Glutamatergic neuron (in vitro differentiated cells): ENCODE measurements at regions not wholly inside any gene's neighbourhood (a gene's known extent, or its start where the extent isn't known, plus 50 kb on each side); places are given as distances from the start of the nearest gene placed in this dataset.

Source experiments
- DNase-seq: peaks from one replicate; pipeline ENCODE4 v3.0.0; 2022
- H3K27ac Mint-ChIP-seq: one replicate; pipeline ENCODE4 v1.8.0; 2020; ENCODE audit warnings: mild to moderate bottlenecking, mixed read lengths, inconsistent platforms; ENCODE audit not compliant: unreplicated experiment
- H3K27me3 Mint-ChIP-seq: one replicate; pipeline ENCODE4 v1.8.0; 2020; ENCODE audit warnings: mild to moderate bottlenecking, moderate library complexity, mixed read lengths, inconsistent platforms; ENCODE audit not compliant: unreplicated experiment
- H3K36me3 Mint-ChIP-seq: one replicate; pipeline ENCODE4 v1.8.0; 2020; ENCODE audit warnings: mild to moderate bottlenecking, mixed read lengths, inconsistent platforms; ENCODE audit not compliant: unreplicated experiment
- H3K4me1 Mint-ChIP-seq: one replicate; pipeline ENCODE4 v1.8.0; 2020; ENCODE audit warnings: mild to moderate bottlenecking, low read depth, mixed read lengths, inconsistent platforms; ENCODE audit not compliant: unreplicated experiment
- H3K4me3 Mint-ChIP-seq: one replicate; pipeline ENCODE4 v1.8.0; 2020; ENCODE audit warnings: mild to moderate bottlenecking, mixed read lengths, inconsistent platforms; ENCODE audit not compliant: unreplicated experiment
- H3K9me3 Mint-ChIP-seq: one replicate; pipeline ENCODE4 v1.8.0; 2020; ENCODE audit warnings: mild to moderate bottlenecking, moderate library complexity, mixed read lengths, inconsistent platforms; ENCODE audit not compliant: unreplicated experiment
- TF ChIP-seq, protein P1 (sequence below): fragments of 200-600 bp; sonication (generic); IDR thresholded peaks from one replicate; pipeline ENCODE4 v1.5.0; 2021; ENCODE audit not compliant: partially characterized antibody, unreplicated experiment

DNA sequence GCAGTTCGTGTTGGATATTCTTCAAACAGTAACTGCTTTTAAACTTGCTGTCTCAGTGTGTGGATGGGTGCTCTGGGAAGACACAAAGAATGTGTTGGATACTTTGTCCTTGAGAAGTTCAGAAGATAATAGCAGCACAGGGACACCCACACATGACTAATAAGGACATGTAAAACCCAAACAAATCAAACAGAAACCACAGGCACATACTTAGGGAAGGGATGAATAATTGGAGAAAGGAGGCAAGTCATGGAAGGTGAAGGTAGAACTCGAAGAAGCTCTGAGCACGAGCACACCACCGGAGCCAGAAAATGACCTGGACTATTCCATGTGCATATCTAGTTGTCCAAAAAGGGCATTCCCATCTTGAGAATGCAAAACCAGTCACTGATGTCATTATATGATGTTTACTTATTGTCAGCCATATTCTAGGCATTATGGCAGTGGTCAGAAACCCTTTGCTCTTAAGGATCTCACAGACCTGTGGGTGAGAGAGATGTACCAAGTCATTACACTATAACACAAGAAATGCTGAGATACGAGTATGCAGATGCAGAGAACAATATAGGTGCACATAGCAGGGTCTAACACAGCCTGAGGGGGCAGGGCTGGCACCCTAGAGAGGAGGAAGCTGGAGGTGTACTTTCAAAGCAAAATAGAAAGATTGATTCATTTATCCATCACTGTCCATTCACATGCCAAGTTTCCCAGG is 152.9 kb downstream of the PIK3R1 start:
- no peaks in the 10 kb centered on the region for H3K4me1 Mint-ChIP-seq
- TF ChIP-seq, protein P1, sequence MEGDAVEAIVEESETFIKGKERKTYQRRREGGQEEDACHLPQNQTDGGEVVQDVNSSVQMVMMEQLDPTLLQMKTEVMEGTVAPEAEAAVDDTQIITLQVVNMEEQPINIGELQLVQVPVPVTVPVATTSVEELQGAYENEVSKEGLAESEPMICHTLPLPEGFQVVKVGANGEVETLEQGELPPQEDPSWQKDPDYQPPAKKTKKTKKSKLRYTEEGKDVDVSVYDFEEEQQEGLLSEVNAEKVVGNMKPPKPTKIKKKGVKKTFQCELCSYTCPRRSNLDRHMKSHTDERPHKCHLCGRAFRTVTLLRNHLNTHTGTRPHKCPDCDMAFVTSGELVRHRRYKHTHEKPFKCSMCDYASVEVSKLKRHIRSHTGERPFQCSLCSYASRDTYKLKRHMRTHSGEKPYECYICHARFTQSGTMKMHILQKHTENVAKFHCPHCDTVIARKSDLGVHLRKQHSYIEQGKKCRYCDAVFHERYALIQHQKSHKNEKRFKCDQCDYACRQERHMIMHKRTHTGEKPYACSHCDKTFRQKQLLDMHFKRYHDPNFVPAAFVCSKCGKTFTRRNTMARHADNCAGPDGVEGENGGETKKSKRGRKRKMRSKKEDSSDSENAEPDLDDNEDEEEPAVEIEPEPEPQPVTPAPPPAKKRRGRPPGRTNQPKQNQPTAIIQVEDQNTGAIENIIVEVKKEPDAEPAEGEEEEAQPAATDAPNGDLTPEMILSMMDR, result no peak

DNA sequence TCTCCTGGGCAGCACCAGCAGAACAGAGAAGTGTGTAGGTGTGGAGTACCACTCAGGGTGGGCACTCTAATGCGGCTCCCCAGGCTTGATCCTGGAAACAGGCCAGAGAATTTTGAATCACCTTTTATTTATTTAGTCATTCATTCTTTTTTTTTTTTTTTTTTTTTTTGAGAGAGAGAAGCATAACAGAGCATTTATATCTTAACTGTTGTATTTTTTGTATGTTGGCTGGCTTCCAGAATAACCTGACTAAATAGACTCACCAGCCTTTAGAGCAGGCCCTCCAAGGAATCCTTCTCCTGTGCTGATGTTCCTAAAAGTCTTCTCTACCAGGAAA is 153.4 kb downstream of the PIK3R1 start:
- no peak for DNase-seq
- Mint-ChIP-seq H3K36me3 (peaks cover 4% of the 10 kb centered on the region), H3K9me3 (peaks cover 4% of the 10 kb centered on the region), H3K27me3 (no peaks in the 10 kb centered on the region), H3K4me3 (no peak overlapping the region), H3K27ac (no peak overlapping the region), H3K4me1 (no peaks in the 10 kb centered on the region)
- TF ChIP-seq, protein P1, result no peak

More for the DNA sequence above, 152.9 kb downstream of the PIK3R1 start:
- Mint-ChIP-seq H3K9me3 (peaks cover 3% of the 10 kb centered on the region), H3K4me3 (no peak overlapping the region), H3K27me3 (no peaks in the 10 kb centered on the region), H3K36me3 (peaks cover 4% of the 10 kb centered on the region), H3K27ac (no peak overlapping the region)
- DNase-seq, result no peak

DNA sequence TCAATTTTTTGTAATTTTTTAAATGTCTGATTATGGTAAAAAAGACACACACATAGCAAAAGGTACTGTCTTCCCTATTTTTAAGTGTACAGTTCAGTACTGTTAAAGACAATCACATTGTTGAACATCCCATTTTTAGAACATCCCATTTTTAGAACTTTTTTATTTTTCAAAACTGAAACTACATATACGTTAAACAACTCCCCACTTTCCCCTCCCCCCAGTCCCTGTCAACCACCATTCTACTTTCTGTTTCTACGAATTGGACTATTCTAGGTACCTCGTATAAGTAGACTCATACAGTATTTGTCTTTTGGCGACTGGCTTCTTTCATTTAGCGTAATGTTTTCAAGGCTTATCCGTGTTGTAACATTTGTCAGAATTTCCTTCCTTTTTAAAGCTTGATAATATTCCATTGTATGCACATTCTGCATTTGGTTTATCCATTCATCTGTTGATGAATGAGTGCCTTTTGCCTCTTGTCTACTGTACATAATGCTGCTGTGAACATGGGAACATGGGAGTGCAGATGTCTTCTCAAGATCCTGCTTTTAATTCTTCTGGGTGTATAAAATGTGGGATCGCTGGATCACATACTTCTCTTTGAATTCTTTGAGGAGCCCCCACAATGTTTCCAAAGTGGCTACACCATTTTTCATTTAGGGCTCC is 154.0 kb downstream of the PIK3R1 start:
- H3K27ac Mint-ChIP-seq, result no peak overlapping the region
- H3K27me3 Mint-ChIP-seq, result no peaks in the 10 kb centered on the region
- peaks cover 4% of the 10 kb centered on the region for H3K9me3 Mint-ChIP-seq
- no peak for DNase-seq
- H3K36me3 Mint-ChIP-seq, result peaks cover 4% of the 10 kb centered on the region
- no peaks in the 10 kb centered on the region for H3K4me1 Mint-ChIP-seq
- H3K4me3 Mint-ChIP-seq, result no peak overlapping the region
- TF ChIP-seq, protein P1, result no peak

DNA sequence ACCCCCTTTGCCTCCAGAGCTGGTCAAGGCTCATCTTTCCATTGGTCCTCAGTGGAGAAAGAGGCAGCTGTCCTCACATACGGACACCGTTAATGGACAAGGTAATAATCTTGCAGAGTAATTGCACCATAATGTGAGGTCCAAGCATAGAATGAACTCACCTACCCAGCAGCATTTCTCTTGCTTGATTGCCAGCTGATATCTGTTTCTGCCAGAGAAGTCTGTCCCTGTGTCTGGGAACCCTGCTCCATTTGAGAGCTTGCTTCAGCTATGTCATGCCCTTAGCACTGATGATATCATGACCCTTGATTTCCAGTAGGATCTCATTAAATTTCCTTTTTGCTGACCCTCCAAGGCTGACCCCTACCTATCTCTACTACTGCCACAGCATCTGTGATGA is 154.6 kb downstream of the PIK3R1 start:
- DNase-seq, result no peak
- Mint-ChIP-seq H3K4me1 (peaks cover 2% of the 10 kb centered on the region), H3K9me3 (peaks cover 4% of the 10 kb centered on the region), H3K4me3 (no peak overlapping the region), H3K36me3 (peaks cover 4% of the 10 kb centered on the region), H3K27ac (no peak overlapping the region), H3K27me3 (no peaks in the 10 kb centered on the region)
- TF ChIP-seq, protein P1, result no peak

DNA sequence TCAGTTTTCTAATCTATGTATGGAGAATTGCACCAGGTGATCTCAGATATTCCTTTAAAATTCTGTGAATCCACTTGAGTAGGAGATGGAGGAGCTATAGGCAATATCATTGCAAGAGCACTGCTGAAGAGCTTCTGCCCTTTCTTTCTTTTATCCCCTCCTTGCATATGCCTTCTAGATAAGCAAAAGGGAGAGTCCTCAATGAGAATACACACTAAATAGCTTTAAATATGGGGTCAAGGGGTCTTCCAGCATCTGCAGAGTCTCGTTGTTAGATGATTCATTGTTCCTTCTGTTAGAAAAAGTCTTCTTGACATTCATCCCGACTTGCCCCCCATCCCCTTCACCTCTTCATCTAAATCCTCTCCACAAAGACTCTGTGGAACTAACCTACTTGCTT is 156.1 kb downstream of the PIK3R1 start:
- no peak for DNase-seq
- Mint-ChIP-seq H3K27me3 (no peaks in the 10 kb centered on the region), H3K36me3 (peaks cover 4% of the 10 kb centered on the region), H3K4me3 (no peak overlapping the region), H3K27ac (no peak overlapping the region), H3K4me1 (peaks cover 8% of the 10 kb centered on the region), H3K9me3 (peaks cover 4% of the 10 kb centered on the region)
- TF ChIP-seq, protein P1, result no peak
